GM12801 (cell line): ENCODE measurements at regions not wholly inside any gene's neighbourhood (a gene's known extent, or its start where the extent isn't known, plus 50 kb on each side); places are given as distances from the start of the nearest gene placed in this dataset.

Source experiments
- TF ChIP-seq, protein P1 (sequence below): IDR thresholded peaks from one replicate; pipeline ENCODE4 v1.5.1; 2011; ENCODE audit warnings: control low read depth; ENCODE audit not compliant: insufficient read length; ENCODE audit errors: extremely low read depth

DNA sequence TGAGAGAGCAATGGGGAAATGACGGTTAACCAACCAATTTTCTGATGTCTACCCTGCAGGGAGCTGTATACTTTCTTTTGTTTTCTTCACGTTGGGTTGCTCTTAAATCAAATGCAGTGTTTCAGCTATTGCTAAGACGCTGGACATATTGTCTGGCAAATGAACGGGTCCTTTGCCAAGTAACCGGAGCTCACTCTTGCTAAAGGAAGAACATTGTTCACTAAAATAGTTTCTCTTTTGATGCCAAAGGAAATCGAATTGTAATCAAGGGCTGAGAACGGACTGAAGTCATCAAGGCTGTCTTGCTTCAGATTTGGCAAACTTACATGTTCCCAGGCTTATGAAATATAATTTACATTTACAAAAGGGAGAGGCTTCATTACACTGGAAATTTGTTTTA is 142.3 kb upstream of the ARGLU1 start:
- TF ChIP-seq, protein P1, sequence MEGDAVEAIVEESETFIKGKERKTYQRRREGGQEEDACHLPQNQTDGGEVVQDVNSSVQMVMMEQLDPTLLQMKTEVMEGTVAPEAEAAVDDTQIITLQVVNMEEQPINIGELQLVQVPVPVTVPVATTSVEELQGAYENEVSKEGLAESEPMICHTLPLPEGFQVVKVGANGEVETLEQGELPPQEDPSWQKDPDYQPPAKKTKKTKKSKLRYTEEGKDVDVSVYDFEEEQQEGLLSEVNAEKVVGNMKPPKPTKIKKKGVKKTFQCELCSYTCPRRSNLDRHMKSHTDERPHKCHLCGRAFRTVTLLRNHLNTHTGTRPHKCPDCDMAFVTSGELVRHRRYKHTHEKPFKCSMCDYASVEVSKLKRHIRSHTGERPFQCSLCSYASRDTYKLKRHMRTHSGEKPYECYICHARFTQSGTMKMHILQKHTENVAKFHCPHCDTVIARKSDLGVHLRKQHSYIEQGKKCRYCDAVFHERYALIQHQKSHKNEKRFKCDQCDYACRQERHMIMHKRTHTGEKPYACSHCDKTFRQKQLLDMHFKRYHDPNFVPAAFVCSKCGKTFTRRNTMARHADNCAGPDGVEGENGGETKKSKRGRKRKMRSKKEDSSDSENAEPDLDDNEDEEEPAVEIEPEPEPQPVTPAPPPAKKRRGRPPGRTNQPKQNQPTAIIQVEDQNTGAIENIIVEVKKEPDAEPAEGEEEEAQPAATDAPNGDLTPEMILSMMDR = no peak

DNA sequence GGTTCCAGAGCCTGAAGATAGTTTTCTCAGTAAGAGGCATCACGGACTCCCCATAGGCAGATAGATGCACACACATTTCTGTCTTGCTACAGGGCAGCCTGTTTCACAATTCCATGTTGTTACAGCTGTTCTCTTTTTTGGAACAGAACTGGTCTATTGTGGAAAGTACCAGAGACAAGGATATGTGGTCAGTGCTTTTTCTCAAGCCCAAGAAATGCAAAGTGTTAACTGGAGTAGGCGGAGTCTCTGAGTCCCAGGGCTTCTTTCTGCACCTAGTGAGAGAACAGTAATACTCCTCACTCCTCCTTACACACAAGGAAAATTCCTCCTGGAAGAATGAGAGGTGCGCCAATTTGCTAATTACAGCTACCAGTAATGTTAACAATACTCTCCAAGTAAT is 141.6 kb upstream of the ARGLU1 start:
- TF ChIP-seq, protein P1 = no peak

DNA sequence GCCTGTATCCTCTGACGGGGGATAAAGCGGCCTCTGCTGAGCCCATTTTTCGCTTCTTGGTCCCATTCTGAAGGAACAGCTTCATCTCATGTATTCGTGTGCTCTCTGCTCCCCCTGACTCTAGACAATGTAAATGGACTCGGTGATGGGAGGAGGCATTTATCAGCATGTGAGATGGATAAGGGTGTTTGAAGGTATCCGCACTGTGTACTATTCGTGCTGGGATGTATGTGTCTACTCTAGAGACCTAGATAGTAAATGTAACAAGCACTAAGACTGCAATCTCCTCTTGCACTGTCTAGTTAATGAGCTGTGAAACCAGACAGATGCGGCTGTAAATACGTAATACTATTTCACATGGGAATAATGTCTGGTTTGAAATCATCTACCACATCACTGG is 134.6 kb upstream of the ARGLU1 start:
- TF ChIP-seq, protein P1 = no peak

DNA sequence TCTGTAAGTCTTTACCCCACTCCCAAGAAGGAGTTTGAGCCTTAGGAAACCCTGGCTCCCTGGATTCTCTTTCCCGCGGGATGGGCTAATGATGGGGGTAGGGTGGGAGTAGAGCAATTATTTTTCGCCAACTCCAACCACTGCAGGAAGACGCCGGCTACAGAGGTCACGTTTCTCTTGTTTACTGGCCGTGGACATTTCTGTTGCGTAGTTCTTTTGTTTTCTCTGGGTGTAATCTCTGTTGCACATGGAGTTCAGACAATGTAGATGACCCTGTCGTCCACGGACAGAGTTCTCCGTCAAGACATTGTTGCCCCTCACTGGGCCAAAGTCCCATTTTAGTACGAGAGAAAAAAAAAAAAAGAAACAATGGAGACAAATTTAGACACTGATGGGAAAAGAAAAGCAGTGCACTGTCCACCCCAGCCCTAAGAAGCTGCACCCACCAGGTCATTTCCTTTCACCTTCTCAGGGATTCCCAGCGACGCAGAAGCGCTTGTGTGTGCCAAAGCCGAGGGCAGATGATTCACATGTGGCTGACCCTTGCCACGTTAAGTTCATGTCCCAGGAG is 133.9 kb upstream of the ARGLU1 start:
- TF ChIP-seq, protein P1 = no peak

DNA sequence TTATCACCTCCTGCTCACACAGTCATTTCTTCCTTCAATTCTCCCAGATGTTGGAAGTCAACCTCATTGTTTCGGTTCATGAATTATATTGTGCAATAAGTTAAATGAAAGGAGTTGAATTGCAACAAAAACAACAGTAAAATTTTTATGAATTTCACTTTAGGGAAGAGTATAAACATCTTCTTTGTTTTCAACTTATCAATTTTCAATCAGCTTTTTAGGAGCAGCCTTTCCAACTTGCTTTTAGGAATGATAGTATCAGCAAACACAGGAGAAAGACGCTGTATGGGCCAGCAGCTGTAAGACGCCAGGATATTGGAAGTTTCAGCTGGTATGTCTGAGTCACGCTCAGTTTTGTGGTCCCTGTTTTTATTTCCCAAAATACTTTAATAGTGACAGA is 132.5 kb upstream of the ARGLU1 start:
- TF ChIP-seq, protein P1 = no peak

DNA sequence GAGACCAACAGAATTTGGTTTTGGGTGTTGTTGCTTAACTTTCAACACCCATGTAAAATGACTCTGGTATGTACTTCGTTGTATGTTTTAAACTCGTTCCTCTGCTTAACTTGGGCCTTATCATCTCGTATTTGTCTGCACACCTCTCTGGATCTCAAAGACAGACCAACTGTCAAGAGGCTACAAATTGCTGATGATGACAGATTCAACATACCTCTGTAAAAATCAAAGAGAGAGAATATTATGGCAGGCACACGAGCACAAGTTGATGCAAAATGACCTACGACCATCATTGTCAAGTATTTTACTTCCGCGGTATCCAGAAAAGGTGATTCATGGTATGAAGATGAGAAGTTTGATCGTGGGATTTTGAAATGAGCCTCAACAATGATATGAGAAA is 132.1 kb upstream of the ARGLU1 start:
- TF ChIP-seq, protein P1 = no peak

DNA sequence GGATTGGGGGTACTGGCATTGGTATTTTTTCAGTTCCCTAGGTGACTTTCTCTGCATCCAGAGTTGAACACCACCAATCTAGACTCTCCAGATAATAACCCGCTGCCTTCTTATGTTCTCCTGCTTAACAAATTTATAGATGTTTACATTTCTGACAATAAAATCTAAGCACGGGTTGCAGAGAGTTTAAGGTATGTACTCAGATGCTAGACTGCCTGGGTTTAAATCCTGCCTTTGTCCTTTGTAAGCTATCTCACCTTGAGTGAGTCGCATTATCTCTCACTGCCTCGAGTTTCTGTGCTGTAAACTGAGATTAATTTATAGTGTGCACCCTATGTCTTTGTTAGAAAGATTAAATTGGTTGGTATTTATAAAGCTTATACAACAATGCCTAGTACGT is 131.4 kb upstream of the ARGLU1 start:
- TF ChIP-seq, protein P1 = no peak
